ENCODE measurements at regions not wholly inside any gene's neighbourhood (a gene's known extent, or its start where the extent isn't known, plus 50 kb on each side); places are given as distances from the start of the nearest gene placed in this dataset.
A peak's percentile ranks its signal among the peaks of the same experiment; 100 is the strongest.

DNA sequence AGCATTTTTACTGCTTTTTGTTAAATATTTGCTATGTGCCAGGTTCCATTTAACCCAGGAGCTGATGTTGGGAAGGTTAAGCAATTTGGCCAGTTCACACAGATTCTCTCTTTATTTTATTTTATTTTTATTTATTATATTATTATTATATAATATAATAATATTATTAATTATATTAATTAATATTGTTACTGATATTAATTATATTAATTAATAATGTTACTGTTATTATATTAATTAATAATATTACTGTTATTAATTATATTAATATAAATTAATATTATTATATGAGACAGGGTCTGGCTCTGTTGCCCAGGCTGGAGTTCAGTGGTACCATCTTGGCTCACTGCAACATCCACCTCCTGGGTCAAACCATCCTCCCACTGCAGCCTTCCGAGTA, 593.0 kb upstream of the SGCD start:
- DNase-seq: no peak
- no peak overlapping the region for H3K27ac Mint-ChIP-seq
- peaks cover 0 to 21% of the 10 kb centered on the region in 2 donors for H3K4me1 Mint-ChIP-seq
- peaks cover 0 to 11% (median 0%) of the 10 kb centered on the region in 6 donors for H3K9me3 Mint-ChIP-seq
- H3K36me3 Mint-ChIP-seq: no peaks in the 10 kb centered on the region
- peaks cover 0 to 9% (median 6%) of the 10 kb centered on the region in 3 donors for H3K27me3 Mint-ChIP-seq (ENCODE audit: low read depth in 3 of 3)
- H3K4me3 Mint-ChIP-seq: no peak overlapping the region

DNA sequence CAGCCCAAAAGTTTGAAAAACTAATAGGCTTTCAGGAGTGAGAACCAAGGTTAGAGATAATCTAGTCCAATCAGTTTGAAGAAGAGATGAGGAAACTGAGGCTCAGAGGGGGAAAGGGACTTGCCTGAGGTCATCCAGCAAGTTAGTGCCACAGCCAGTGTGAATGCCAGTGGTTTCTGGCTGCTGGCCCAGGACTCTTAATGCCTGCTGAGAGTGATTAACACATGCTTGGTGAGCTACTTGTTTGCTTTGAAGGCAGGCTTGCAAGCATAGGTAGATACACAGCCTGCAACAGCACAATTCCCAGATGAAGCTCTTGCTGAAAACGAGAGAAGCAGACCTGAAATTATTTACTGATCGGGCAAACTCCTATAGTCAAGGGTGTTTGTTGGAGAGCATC, 591.6 kb upstream of the SGCD start:
- peaks cover 0 to 13% of the 10 kb centered on the region in 2 donors for H3K4me1 Mint-ChIP-seq
- no peak overlapping the region for H3K27ac Mint-ChIP-seq
- H3K9me3 Mint-ChIP-seq: peaks cover 0 to 4% (median 0%) of the 10 kb centered on the region in 6 donors
- no peak overlapping the region for H3K4me3 Mint-ChIP-seq
- no peaks in the 10 kb centered on the region for H3K36me3 Mint-ChIP-seq
- DNase-seq: no peak
- H3K27me3 Mint-ChIP-seq (ENCODE audit: low read depth in 3 of 3): peaks cover 0 to 6% (median 2%) of the 10 kb centered on the region in 3 donors

- H3K4me1 Mint-ChIP-seq: peaks cover 0 to 3% of the 10 kb centered on the region in 2 donors
- H3K27ac Mint-ChIP-seq: no peak overlapping the region
Observed at GRCh38 chr5:155738616-155739015, 588.3 kb upstream of the SGCD start.

DNA sequence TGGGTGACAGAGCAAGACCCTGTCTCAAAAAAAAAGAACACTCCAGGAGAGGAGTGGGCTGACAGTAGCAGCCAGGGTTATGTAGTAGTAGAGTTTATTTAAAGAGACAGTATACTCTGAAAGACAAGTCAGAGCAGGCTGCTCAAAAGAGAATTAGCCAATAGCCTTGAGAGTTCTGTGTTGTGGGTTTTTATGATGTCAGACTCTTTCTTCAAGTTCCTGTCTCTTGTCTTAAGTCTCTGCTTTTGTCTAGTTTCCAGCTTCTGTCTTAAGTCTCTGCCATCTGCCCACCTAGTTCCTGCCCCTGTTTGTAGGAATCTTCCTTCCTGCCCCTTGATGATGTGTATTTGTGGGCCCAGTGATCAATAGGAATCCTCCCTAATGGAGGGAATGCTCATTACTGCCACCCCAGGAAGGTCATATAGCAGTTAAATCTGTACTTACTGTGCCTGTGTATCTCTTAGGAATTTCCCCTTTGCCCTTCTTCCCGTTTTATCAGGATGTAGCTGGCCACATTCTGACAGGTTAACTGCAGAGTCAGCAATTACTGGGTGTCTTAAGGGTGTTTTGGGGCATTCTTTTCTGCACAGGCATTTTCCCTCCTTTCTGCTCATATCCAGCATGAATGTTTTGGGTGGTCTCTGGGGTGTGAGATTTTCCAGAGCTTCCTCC, 580.5 kb upstream of the SGCD start:
- peak overlapping the region in 1 of 5 donors; percentile 0 for H3K4me3 Mint-ChIP-seq
- H3K27me3 Mint-ChIP-seq (ENCODE audit: low read depth in 3 of 3): peaks cover 0 to 4% (median 2%) of the 10 kb centered on the region in 3 donors
- H3K4me1 Mint-ChIP-seq: peaks cover 0 to 4% of the 10 kb centered on the region in 2 donors
- H3K36me3 Mint-ChIP-seq: peaks cover 0 to 4% (median 0%) of the 10 kb centered on the region in 3 donors
- peak overlapping the region in 2 of 6 donors; percentile 7 to 31 for H3K27ac Mint-ChIP-seq
- H3K9me3 Mint-ChIP-seq: no peaks in the 10 kb centered on the region
- DNase-seq: no peak

More at GRCh38 chr5:155738616-155739015, 588.3 kb upstream of the SGCD start:
- H3K9me3 Mint-ChIP-seq: no peaks in the 10 kb centered on the region
- no peak overlapping the region for H3K4me3 Mint-ChIP-seq
- H3K36me3 Mint-ChIP-seq: peaks cover 0 to 8% (median 3%) of the 10 kb centered on the region in 3 donors
- no peak for DNase-seq
- H3K27me3 Mint-ChIP-seq (ENCODE audit: low read depth in 3 of 3): no peaks in the 10 kb centered on the region

DNA sequence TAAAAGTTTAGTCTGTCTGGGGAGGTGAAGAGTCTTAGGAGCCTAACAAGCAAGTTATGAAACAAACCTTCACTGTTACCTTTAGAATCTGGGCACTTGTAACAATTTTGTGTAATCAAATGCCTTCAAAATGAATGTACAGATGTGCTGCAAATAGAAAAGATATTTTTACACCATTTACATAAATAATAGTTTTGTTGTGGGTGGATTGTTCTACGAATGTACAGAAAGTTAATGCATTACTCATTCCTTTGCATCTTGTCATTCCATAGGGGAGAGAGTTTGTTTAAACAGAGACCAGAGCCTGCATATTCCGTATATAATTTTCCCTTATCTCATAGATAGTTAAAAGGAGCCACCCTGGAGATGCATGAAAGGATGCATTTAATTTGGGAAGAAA, 576.9 kb upstream of the SGCD start:
- peaks cover 0 to 3% (median 0%) of the 10 kb centered on the region in 6 donors for H3K9me3 Mint-ChIP-seq
- H3K36me3 Mint-ChIP-seq: no peaks in the 10 kb centered on the region
- peaks cover 0 to 4% of the 10 kb centered on the region in 2 donors for H3K4me1 Mint-ChIP-seq
- no peak overlapping the region for H3K4me3 Mint-ChIP-seq
- H3K27me3 Mint-ChIP-seq (ENCODE audit: low read depth in 3 of 3): peaks cover 0 to 4% (median 2%) of the 10 kb centered on the region in 3 donors
- DNase-seq: no peak
- no peak overlapping the region for H3K27ac Mint-ChIP-seq

- peaks cover 0 to 4% of the 10 kb centered on the region in 2 donors for H3K4me1 Mint-ChIP-seq
- H3K9me3 Mint-ChIP-seq: peaks cover 0 to 3% (median 0%) of the 10 kb centered on the region in 6 donors
- no peak overlapping the region for H3K4me3 Mint-ChIP-seq
- DNase-seq: no peak
- peaks cover 0 to 4% (median 2%) of the 10 kb centered on the region in 3 donors for H3K27me3 Mint-ChIP-seq (ENCODE audit: low read depth in 3 of 3)
- H3K27ac Mint-ChIP-seq: no peak overlapping the region
- no peaks in the 10 kb centered on the region for H3K36me3 Mint-ChIP-seq
Observed at GRCh38 chr5:155750571-155750970, 576.4 kb upstream of the SGCD start.

GRCh38 chr5:155753943-155754581, 572.9 kb upstream of the SGCD start:
- Mint-ChIP-seq H3K36me3 (no peaks in the 10 kb centered on the region), H3K4me3 (no peak overlapping the region)
- DNase-seq: no peak

DNA sequence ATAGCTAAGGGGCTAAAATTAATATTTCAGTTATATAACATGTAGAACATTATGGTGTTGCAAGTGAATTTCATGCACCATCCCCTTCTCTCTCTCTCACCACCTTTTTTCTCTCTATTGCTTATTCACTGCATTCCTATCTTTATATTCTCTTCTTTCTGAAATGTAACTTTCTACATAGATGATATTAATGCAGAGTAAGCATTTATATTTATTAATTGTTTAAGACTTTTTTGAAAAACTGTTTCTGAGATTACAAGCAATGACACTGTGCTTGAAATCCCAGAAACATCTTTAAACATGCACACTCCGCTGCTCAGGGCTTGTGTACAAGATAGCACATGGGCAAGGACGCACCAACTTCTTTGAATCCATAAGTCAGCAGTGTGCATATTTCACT, 567.7 kb upstream of the SGCD start:
- DNase-seq: no peak
- H3K4me1 Mint-ChIP-seq: peaks cover 5 to 11% of the 10 kb centered on the region in 2 donors
- peaks cover 5 to 8% (median 6%) of the 10 kb centered on the region in 3 donors for H3K36me3 Mint-ChIP-seq
- H3K9me3 Mint-ChIP-seq: peaks cover 5 to 13% (median 8%) of the 10 kb centered on the region in 6 donors
- no peak overlapping the region for H3K4me3 Mint-ChIP-seq
- peaks cover 0 to 12% (median 6%) of the 10 kb centered on the region in 3 donors for H3K27me3 Mint-ChIP-seq (ENCODE audit: low read depth in 3 of 3)
- peak overlapping the region in 2 of 6 donors; percentile 65 to 86 for H3K27ac Mint-ChIP-seq

More at GRCh38 chr5:155753943-155754581, 572.9 kb upstream of the SGCD start:
- H3K27me3 Mint-ChIP-seq (ENCODE audit: low read depth in 3 of 3): no peaks in the 10 kb centered on the region
- H3K4me1 Mint-ChIP-seq: no peaks in the 10 kb centered on the region
- H3K27ac Mint-ChIP-seq: no peak overlapping the region
- peaks cover 0 to 3% (median 0%) of the 10 kb centered on the region in 6 donors for H3K9me3 Mint-ChIP-seq

GRCh38 chr5:155759984-155760383, 567.0 kb upstream of the SGCD start:
- H3K9me3 Mint-ChIP-seq: peaks cover 5 to 13% (median 8%) of the 10 kb centered on the region in 6 donors
- H3K4me1 Mint-ChIP-seq: peaks cover 11% of the 10 kb centered on the region in 2 donors
- H3K36me3 Mint-ChIP-seq: peaks cover 5 to 8% (median 6%) of the 10 kb centered on the region in 3 donors
- no peak overlapping the region for H3K4me3 Mint-ChIP-seq
- peaks cover 0 to 12% (median 6%) of the 10 kb centered on the region in 3 donors for H3K27me3 Mint-ChIP-seq (ENCODE audit: low read depth in 3 of 3)
- H3K27ac Mint-ChIP-seq: peak overlapping the region in 4 of 6 donors; percentile 19 to 86 (median 72)
- no peak for DNase-seq

GRCh38 chr5:155761502-155761901, 565.5 kb upstream of the SGCD start:
- Mint-ChIP-seq H3K4me3 (peak overlapping the region in 2 of 5 donors; percentile 22 to 51), H3K27me3 (ENCODE audit: low read depth in 3 of 3) (peaks cover 0 to 12% (median 6%) of the 10 kb centered on the region in 3 donors), H3K4me1 (peaks cover 23 to 25% of the 10 kb centered on the region in 2 donors), H3K27ac (peak overlapping the region in 5 of 6 donors; percentile 40 to 92 (median 91)), H3K9me3 (peaks cover 5 to 13% (median 8%) of the 10 kb centered on the region in 6 donors), H3K36me3 (peaks cover 5 to 8% (median 6%) of the 10 kb centered on the region in 3 donors)
- no peak for DNase-seq

DNA sequence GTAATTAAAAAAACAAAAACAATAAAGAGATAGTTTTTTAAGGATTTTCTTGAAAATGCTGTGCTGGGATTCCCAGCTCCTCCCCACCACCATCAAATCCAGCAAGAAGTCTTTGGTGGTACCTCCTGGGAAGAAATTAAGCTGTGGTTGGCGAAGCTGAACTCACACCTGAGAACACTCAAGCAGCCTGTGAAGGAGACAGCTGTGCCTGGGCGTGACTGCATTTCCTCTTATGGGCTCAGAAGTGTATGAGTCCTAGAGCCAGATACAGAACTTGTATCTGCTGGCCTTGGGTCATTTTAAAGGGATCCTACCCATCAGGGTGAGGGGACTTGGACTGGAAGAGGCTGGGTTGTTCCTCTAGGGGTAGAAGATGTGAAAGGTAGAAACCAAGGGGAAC, 561.2 kb upstream of the SGCD start:
- peaks cover 59 to 61% of the 10 kb centered on the region in 2 donors for H3K4me1 Mint-ChIP-seq
- peaks cover 2 to 11% (median 7%) of the 10 kb centered on the region in 3 donors for H3K27me3 Mint-ChIP-seq (ENCODE audit: low read depth in 3 of 3)
- H3K9me3 Mint-ChIP-seq: peaks cover 7 to 13% (median 8%) of the 10 kb centered on the region in 6 donors
- H3K36me3 Mint-ChIP-seq: peaks cover 5 to 8% (median 6%) of the 10 kb centered on the region in 3 donors
- peak overlapping the region in 4 of 5 donors; percentile 22 to 88 (median 60) for H3K4me3 Mint-ChIP-seq
- H3K27ac Mint-ChIP-seq: peak overlapping the region; percentile 81 to 96 (median 91)
- DNase-seq: peak in 1 of 3 donors; percentile 8

DNA sequence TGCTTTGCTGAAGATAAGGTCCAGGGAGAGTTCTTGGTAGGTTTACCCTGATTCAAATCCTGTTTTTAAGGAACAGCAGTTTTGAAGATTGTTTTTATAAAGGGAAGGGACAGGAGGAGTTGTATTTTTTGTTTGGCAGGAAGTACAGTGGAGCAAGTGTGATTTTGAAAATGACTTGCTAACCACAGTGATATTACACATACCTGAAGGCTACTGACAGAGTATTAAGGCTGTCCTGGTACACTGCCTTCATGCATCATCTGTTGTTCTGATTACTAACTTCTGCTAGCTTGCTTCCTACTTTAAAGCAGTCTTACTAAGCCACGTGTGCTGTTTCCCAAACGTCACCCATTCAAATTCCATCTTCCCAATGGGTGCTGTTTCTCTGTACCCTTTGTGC, 559.5 kb upstream of the SGCD start:
- H3K4me1 Mint-ChIP-seq: peaks cover 55 to 68% of the 10 kb centered on the region in 2 donors
- H3K27ac Mint-ChIP-seq: peak overlapping the region; percentile 83 to 96 (median 91)
- H3K4me3 Mint-ChIP-seq: peak overlapping the region; percentile 19 to 75 (median 65)
- peaks cover 1 to 4% (median 2%) of the 10 kb centered on the region in 3 donors for H3K27me3 Mint-ChIP-seq (ENCODE audit: low read depth in 3 of 3)
- H3K9me3 Mint-ChIP-seq: peaks cover 0 to 5% (median under 1%) of the 10 kb centered on the region in 6 donors
- peak; percentile 50 to 77 (median 55) for DNase-seq
- H3K36me3 Mint-ChIP-seq: no peaks in the 10 kb centered on the region

DNA sequence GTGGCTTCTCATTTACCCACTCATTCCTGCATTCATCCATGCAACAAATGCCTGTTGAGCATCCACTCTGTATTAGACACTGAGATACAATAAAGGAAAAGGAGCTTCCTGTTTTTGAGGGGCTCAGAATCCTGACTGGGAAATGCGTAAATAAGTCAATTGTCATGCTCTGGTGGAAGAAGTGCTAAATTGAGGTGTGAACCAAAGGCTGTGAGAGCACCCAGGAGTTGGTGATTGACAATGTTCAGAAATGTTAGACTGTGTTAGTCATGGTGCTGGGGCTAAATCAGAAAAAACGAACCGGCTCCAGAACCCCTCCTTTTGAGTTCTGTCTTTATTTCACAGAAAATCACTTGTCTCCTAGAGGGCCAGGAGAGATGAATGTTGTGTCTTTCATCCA, 558.6 kb upstream of the SGCD start:
- H3K27ac Mint-ChIP-seq: peak overlapping the region; percentile 86 to 96 (median 90)
- peaks cover 61 to 76% of the 10 kb centered on the region in 2 donors for H3K4me1 Mint-ChIP-seq
- H3K4me3 Mint-ChIP-seq: peak overlapping the region; percentile 34 to 75 (median 59)
- H3K27me3 Mint-ChIP-seq (ENCODE audit: low read depth in 3 of 3): peaks cover 1 to 4% (median 2%) of the 10 kb centered on the region in 3 donors
- DNase-seq: peak; percentile 42 to 67 (median 48)
- no peaks in the 10 kb centered on the region for H3K36me3 Mint-ChIP-seq
- peaks cover 0 to 6% (median under 1%) of the 10 kb centered on the region in 6 donors for H3K9me3 Mint-ChIP-seq
